Tibial artery (tissue), 4 donors: ENCODE measurements at regions not wholly inside any gene's neighbourhood (a gene's known extent, or its start where the extent isn't known, plus 50 kb on each side); places are given as distances from the start of the nearest gene placed in this dataset.
"Not testable (repeated sequence)": the region's sequence is repeated elsewhere in the genome, so short reads cannot be mapped to it uniquely, and the experiment has no call there.

Source experiments
- DNase-seq, 2 donors: peaks; one replicate each; pipeline ENCODE4 v3.0.0-alpha.2; 2019
- H3K27ac ChIP-seq, 2 donors: fragments of 200-600 bp; sonication (generic) in 1 of 2; 1 replicate in 1 of 2; 2 replicates in 1 of 2; pipeline ENCODE4 v1.5.1; 2018 to 2019; ENCODE audit warnings: mild to moderate bottlenecking in 1 of 2
- H3K27me3 ChIP-seq, 2 donors: fragments of 200-600 bp; sonication (generic) in 1 of 2; one replicate each; pipeline versions ENCODE4 v1.5.1 to v1.6.0; 2016 to 2019
- H3K36me3 ChIP-seq, 3 donors: fragments of 200-600 bp; sonication (generic) in 2 of 3; one replicate each; pipeline ENCODE4 v1.5.1; 2016 to 2019; ENCODE audit warnings: mild to moderate bottlenecking in 2 of 3
- H3K4me1 ChIP-seq, 4 donors: fragments of 200-600 bp; sonication (generic) in 2 of 4; 1 replicate in 3 of 4; 2 replicates in 1 of 4; pipeline ENCODE4 v1.5.1; 2016 to 2019
- H3K4me3 ChIP-seq, 2 donors: fragments of 200-600 bp; sonication (generic) in 1 of 2; 1 replicate in 1 of 2; 2 replicates in 1 of 2; pipeline ENCODE4 v1.5.1; 2018 to 2019; ENCODE audit warnings: mild to moderate bottlenecking in 2 of 2
- H3K9me3 ChIP-seq, 3 donors: fragments of 200-600 bp; sonication (generic) in 1 of 3; one replicate each; pipeline ENCODE4 v1.5.1; 2016 to 2019
- CTCF ChIP-seq, 2 experiments: fragments of 200-600 bp in 1 of 2; fragments of 450-650 bp in 1 of 2; IDR thresholded peaks; one replicate each; pipeline ENCODE4 v1.5.1; 2017 to 2019; ENCODE audit warnings: antibody characterized with exemption in 2 of 2, mild to moderate bottlenecking in 1 of 2, moderate library complexity in 1 of 2
- intact Hi-C: fragments of 100-400 bp; cut with DNase I; formaldehyde crosslinking; loops from one replicate; pipeline ENCODE4 v1.15.0; 2023; ENCODE audit warnings: low total_unique reads

DNA sequence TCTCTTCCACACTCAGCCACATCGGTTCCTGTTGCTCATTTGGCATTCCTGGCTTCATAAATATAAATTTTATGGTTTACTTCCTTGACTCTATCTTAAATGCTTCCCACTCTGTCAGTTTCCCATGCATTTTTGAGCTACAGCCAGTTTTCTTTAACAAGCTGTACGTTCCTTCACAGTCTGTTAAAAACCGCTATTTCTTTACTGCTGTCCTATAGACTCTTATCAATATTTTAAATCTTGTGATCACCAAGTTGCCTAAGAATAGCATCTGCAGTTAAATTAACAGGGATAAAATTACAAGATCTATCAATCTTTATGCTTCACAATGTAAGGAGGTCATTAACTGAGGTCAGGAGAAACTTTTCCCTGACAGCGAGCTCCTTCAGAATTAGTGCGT lies 103.1 kb upstream of the RHOBTB1 start:
- Histone ChIP-seq H3K27me3 (no peaks in the 10 kb centered on the region), H3K9me3 (no peaks in the 10 kb centered on the region), H3K4me3 (no peak overlapping the region), H3K27ac (no peak overlapping the region), H3K4me1 (no peaks in the 10 kb centered on the region), H3K36me3 (no peaks in the 10 kb centered on the region)
- no peak for TF ChIP-seq CTCF (IDR thresholded peaks at IDR 0.05)
- no peak for DNase-seq
- intact Hi-C loops = no loop called here

DNA sequence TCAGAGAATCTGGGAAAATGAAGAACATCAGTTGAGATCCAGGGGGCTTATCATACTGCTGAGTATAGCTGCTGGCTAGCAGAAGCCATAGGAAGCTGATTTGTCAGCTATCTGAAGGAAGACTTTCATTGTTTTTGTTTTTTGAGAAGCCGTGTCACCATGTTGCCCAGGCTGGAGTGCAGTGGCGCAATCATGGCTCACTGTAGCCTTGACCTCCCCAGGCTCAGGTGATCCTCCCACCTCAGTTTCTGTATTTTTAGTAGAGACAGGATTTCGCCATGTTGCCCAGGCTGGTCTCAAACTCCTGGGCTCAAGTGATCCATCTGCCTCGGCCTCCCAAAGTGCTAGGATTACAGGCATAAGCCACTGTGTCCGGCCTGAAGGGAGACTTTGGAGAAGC lies 101.5 kb upstream of the RHOBTB1 start:
- H3K27ac ChIP-seq, H3K4me1 ChIP-seq, H3K27me3 ChIP-seq, H3K36me3 ChIP-seq, H3K9me3 ChIP-seq, H3K4me3 ChIP-seq, DNase-seq, intact Hi-C loops: not testable (repeated sequence)

DNA sequence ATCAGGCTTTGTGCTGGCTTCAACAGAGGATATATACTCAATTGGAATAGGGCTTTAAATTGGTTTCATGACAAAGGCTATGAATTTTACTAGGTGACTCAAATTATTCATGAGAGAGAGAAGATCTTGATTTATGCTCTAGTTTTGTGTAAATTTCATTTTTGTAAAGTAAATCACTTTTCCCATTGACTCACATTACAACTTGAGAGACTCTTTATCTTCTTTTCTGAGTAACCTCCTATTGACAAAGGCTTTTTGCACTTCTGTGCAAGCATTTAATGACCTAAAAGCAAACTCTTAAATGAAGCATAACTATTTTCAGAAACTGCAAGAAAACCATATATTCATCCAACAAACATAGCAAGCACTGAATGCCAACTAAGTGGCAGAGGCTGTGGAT lies 98.5 kb upstream of the RHOBTB1 start:
- no peak for TF ChIP-seq CTCF (IDR thresholded peaks at IDR 0.05)
- H3K27ac ChIP-seq = no peak overlapping the region
- no peak for DNase-seq
- no peaks in the 10 kb centered on the region for H3K4me1 ChIP-seq
- H3K9me3 ChIP-seq = no peaks in the 10 kb centered on the region
- intact Hi-C loops = no loop called here
- no peaks in the 10 kb centered on the region for H3K27me3 ChIP-seq
- H3K4me3 ChIP-seq = no peak overlapping the region
- no peaks in the 10 kb centered on the region for H3K36me3 ChIP-seq

DNA sequence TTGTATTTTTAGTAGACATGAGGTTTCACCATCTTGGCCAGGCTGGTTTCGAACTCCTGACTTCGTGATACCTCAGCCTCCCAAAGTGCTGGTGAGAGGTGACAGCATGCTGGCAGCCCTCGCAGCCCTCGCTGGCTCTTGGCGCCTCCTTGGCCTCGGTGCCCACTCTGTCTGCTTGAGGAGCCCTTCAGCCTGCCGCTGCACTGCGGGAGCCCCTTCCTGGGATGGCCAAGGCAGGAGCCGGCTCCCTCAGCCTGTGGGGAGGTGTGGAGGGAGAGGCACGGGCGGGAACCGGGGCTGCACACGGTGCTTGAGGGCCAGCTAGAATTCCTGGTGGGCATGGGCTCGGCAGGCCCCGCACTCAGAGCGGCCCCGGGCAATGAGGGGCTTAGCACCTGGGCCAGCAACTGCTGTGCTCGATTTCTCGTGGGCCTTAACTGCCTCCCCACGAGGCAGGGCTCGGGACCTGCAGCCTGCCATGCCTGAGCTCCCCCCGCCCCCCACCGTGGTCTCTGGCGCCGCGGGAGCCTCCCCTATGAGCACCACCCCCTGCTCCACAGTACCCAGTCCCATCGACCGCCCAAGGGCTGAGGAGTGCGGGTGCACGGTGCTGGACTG lies 96.5 kb upstream of the RHOBTB1 start:
- Histone ChIP-seq H3K9me3 (no peaks in the 10 kb centered on the region), H3K36me3 (no peaks in the 10 kb centered on the region), H3K27ac (no peak overlapping the region), H3K4me1 (no peaks in the 10 kb centered on the region), H3K27me3 (no peaks in the 10 kb centered on the region), H3K4me3 (no peak overlapping the region)
- TF ChIP-seq CTCF (IDR thresholded peaks at IDR 0.05) = no peak
- intact Hi-C loops = no loop called here
- no peak for DNase-seq

DNA sequence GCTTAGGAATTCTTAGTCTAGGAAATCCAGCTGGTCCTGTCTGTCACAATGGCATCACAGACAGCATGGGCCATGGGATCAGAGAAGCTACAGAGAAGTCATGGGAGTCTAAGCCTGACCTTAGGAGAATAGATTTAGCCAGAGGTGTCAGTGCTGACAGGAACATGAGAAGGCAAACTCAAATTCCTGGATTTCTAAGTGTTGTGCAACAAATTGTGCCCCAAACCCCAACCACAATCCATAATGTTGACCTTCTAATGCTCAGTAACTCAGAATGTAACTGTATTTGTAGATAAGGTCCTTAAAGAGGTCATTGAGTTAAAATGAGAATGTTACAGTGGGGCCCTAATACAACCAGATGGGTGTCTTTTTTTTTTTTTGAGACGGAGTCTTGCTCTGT lies 95.9 kb upstream of the RHOBTB1 start:
- intact Hi-C loops = no loop called here
- Histone ChIP-seq H3K9me3 (no peaks in the 10 kb centered on the region), H3K27ac (no peak overlapping the region), H3K27me3 (no peaks in the 10 kb centered on the region), H3K4me1 (no peaks in the 10 kb centered on the region), H3K36me3 (no peaks in the 10 kb centered on the region), H3K4me3 (no peak overlapping the region)
- TF ChIP-seq CTCF (IDR thresholded peaks at IDR 0.05) = no peak
- no peak for DNase-seq

DNA sequence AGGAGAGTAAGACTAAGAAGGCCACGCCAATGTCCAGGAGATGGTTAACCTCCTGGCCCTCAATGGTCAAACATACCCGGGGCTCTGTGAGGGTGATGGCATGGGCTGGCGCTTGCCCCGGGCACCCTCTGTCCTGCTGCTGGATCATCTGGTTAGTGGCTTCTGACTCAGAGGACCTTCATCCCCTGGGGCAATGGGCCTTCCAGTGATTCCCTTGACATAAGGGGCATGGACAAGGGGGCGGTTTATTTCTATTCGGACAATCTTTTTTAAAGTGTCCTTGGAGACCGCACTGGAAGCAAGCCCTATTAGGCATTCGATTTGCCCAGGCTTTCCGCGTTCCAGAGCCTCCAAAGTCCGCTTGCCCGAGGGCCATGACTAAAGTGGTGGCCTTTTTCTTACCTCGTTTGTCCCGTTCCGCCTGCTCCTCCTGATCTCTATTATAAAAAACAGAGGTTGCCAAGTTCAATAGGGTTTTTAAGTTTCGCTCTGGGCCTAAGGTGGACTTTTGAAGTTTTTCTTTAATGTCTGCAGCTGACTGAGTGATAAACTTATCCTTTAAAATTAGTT lies 93.4 kb upstream of the RHOBTB1 start:
- H3K4me1 ChIP-seq, DNase-seq, H3K4me3 ChIP-seq, intact Hi-C loops, H3K9me3 ChIP-seq, H3K27ac ChIP-seq, H3K36me3 ChIP-seq, H3K27me3 ChIP-seq: not testable (repeated sequence)

DNA sequence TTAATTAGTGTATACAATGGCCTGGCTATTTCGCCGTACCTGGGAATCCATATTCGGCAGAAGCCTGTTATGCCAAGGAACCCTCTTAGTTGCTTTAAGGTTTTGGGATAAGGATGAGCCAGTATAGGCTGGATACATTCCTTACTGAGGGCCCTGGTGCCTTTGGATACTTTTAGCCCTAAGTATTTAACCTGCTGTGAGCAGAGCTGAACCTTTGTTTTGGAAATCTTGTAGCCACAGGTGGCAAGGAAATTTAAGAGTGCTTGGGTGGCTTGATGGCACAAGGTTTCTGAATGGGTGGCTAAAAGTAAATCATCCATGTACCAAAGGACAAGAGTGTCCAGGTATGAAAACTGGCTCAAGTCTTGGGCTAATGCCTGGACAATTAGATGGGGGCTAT lies 92.2 kb upstream of the RHOBTB1 start:
- H3K4me1 ChIP-seq, H3K4me3 ChIP-seq, H3K27me3 ChIP-seq, H3K9me3 ChIP-seq, H3K36me3 ChIP-seq, intact Hi-C loops, H3K27ac ChIP-seq, DNase-seq: not testable (repeated sequence)
